ENCODE measurements at regions not wholly inside any gene's neighbourhood (a gene's known extent, or its start where the extent isn't known, plus 50 kb on each side); places are given as distances from the start of the nearest gene placed in this dataset.

DNA sequence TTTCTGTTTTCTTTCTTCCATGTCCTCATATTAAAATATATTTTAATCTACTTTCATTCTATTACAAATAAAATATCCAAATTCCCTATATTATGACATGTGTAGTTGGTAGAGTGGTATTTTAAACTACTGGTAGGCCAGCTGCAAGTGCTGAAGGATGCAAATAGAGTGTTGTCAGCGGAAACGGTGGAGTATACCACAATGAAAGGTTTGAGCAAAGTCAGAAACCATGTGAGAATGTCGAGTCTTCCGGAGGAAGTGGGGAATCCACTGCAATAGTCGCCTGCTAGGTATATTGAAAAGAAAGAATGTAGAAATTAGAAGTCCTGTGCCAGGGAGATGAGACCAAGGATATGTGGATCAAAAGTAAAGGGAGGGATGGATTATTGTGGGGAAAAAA lies 373.9 kb downstream of the DSEL start:
- TF ChIP-seq, protein P1, sequence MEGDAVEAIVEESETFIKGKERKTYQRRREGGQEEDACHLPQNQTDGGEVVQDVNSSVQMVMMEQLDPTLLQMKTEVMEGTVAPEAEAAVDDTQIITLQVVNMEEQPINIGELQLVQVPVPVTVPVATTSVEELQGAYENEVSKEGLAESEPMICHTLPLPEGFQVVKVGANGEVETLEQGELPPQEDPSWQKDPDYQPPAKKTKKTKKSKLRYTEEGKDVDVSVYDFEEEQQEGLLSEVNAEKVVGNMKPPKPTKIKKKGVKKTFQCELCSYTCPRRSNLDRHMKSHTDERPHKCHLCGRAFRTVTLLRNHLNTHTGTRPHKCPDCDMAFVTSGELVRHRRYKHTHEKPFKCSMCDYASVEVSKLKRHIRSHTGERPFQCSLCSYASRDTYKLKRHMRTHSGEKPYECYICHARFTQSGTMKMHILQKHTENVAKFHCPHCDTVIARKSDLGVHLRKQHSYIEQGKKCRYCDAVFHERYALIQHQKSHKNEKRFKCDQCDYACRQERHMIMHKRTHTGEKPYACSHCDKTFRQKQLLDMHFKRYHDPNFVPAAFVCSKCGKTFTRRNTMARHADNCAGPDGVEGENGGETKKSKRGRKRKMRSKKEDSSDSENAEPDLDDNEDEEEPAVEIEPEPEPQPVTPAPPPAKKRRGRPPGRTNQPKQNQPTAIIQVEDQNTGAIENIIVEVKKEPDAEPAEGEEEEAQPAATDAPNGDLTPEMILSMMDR (IDR thresholded peaks at IDR 0.05): no peak
- no peak for TF ChIP-seq EZH2phosphoT487 (IDR thresholded peaks at IDR 0.05)
- TF ChIP-seq EZH2 (IDR thresholded peaks at IDR 0.05): no peak
